ENCODE measurements at regions not wholly inside any gene's neighbourhood (a gene's known extent, or its start where the extent isn't known, plus 50 kb on each side); places are given as distances from the start of the nearest gene placed in this dataset.

GRCh38 chr6:48744948-48745347 is 634.0 kb upstream of the PTCHD4 start:
- H3K9ac ChIP-seq (ENCODE audit: low read length), result no peak overlapping the region
- H3K79me2 ChIP-seq (ENCODE audit: insufficient read depth, low read length), result no peaks in the 10 kb centered on the region
- no peaks in the 10 kb centered on the region for H3K4me1 ChIP-seq (ENCODE audit: insufficient read depth, low read length, severe bottlenecking)
- H4K20me1 ChIP-seq (ENCODE audit: insufficient read depth, low read length), result no peaks in the 10 kb centered on the region
- TF ChIP-seq EZH2 (IDR thresholded peaks at IDR 0.05; ENCODE audit: borderline replicate concordance, low read length) (no peak), CTCF (IDR thresholded peaks at IDR 0.05; ENCODE audit: low read length) (no peak)
- no peak overlapping the region for H3K4me2 ChIP-seq (ENCODE audit: low read length)
- H3K9me3 ChIP-seq (ENCODE audit: low read length), result no peaks in the 10 kb centered on the region
- no peak overlapping the region for H2AFZ ChIP-seq (ENCODE audit: low read length)
- H3K27me3 ChIP-seq (ENCODE audit: insufficient read depth, low read length), result no peaks in the 10 kb centered on the region
- no peak overlapping the region for H3K4me3 ChIP-seq (ENCODE audit: low read depth, low read length, poor library complexity, severe bottlenecking)
- no peaks in the 10 kb centered on the region for H3K36me3 ChIP-seq (ENCODE audit: insufficient read depth, low read length)
- no peak overlapping the region for H3K27ac ChIP-seq (ENCODE audit: low read depth, low read length, poor library complexity, severe bottlenecking)
- no peaks in the 10 kb centered on the region for H3K9me2 ChIP-seq (ENCODE audit: low read depth, low read length)
- no peaks in the 10 kb centered on the region for H3F3A ChIP-seq (ENCODE audit: insufficient read depth, low read length)

GRCh38 chr6:48743738-48744137 is 632.7 kb upstream of the PTCHD4 start:
- Histone ChIP-seq H3K4me3 (ENCODE audit: low read depth, low read length, poor library complexity, severe bottlenecking) (no peak overlapping the region), H3K36me3 (ENCODE audit: insufficient read depth, low read length) (no peaks in the 10 kb centered on the region), H3K4me1 (ENCODE audit: insufficient read depth, low read length, severe bottlenecking) (no peaks in the 10 kb centered on the region), H3K27ac (ENCODE audit: low read depth, low read length, poor library complexity, severe bottlenecking) (no peak overlapping the region), H3K4me2 (ENCODE audit: low read length) (no peak overlapping the region), H3K9me3 (ENCODE audit: low read length) (no peaks in the 10 kb centered on the region), H3K79me2 (ENCODE audit: insufficient read depth, low read length) (no peaks in the 10 kb centered on the region), H3K9me2 (ENCODE audit: low read depth, low read length) (no peaks in the 10 kb centered on the region), H4K20me1 (ENCODE audit: insufficient read depth, low read length) (no peaks in the 10 kb centered on the region), H2AFZ (ENCODE audit: low read length) (no peak overlapping the region), H3F3A (ENCODE audit: insufficient read depth, low read length) (no peaks in the 10 kb centered on the region), H3K27me3 (ENCODE audit: insufficient read depth, low read length) (no peaks in the 10 kb centered on the region), H3K9ac (ENCODE audit: low read length) (no peak overlapping the region)
- no peak for TF ChIP-seq EZH2 (IDR thresholded peaks at IDR 0.05; ENCODE audit: borderline replicate concordance, low read length)

- Histone ChIP-seq H3K9me3 (ENCODE audit: low read length) (no peaks in the 10 kb centered on the region), H4K20me1 (ENCODE audit: insufficient read depth, low read length) (no peaks in the 10 kb centered on the region), H3K79me2 (ENCODE audit: insufficient read depth, low read length) (no peaks in the 10 kb centered on the region), H3K4me1 (ENCODE audit: insufficient read depth, low read length, severe bottlenecking) (no peaks in the 10 kb centered on the region), H3K27ac (ENCODE audit: low read depth, low read length, poor library complexity, severe bottlenecking) (no peak overlapping the region), H3K4me3 (ENCODE audit: low read depth, low read length, poor library complexity, severe bottlenecking) (no peak overlapping the region), H3K9ac (ENCODE audit: low read length) (no peak overlapping the region), H3K9me2 (ENCODE audit: low read depth, low read length) (no peaks in the 10 kb centered on the region), H2AFZ (ENCODE audit: low read length) (no peak overlapping the region), H3K4me2 (ENCODE audit: low read length) (no peak overlapping the region), H3K36me3 (ENCODE audit: insufficient read depth, low read length) (no peaks in the 10 kb centered on the region), H3K27me3 (ENCODE audit: insufficient read depth, low read length) (no peaks in the 10 kb centered on the region), H3F3A (ENCODE audit: insufficient read depth, low read length) (no peaks in the 10 kb centered on the region)
- TF ChIP-seq CTCF (IDR thresholded peaks at IDR 0.05; ENCODE audit: low read length), result no peak
- no peak for TF ChIP-seq EZH2 (IDR thresholded peaks at IDR 0.05; ENCODE audit: borderline replicate concordance, low read length)
Observed at GRCh38 chr6:48736501-48737206, 625.7 kb upstream of the PTCHD4 start.

- Histone ChIP-seq H3K9me3 (ENCODE audit: low read length) (no peaks in the 10 kb centered on the region), H3K36me3 (ENCODE audit: insufficient read depth, low read length) (no peaks in the 10 kb centered on the region), H3K79me2 (ENCODE audit: insufficient read depth, low read length) (no peaks in the 10 kb centered on the region), H2AFZ (ENCODE audit: low read length) (no peak overlapping the region), H3K4me2 (ENCODE audit: low read length) (no peak overlapping the region), H3K4me1 (ENCODE audit: insufficient read depth, low read length, severe bottlenecking) (no peaks in the 10 kb centered on the region), H3K27ac (ENCODE audit: low read depth, low read length, poor library complexity, severe bottlenecking) (no peak overlapping the region), H3K9ac (ENCODE audit: low read length) (no peak overlapping the region), H3K9me2 (ENCODE audit: low read depth, low read length) (no peaks in the 10 kb centered on the region), H3K27me3 (ENCODE audit: insufficient read depth, low read length) (no peaks in the 10 kb centered on the region), H3F3A (ENCODE audit: insufficient read depth, low read length) (no peaks in the 10 kb centered on the region), H4K20me1 (ENCODE audit: insufficient read depth, low read length) (no peaks in the 10 kb centered on the region), H3K4me3 (ENCODE audit: low read depth, low read length, poor library complexity, severe bottlenecking) (no peak overlapping the region)
- TF ChIP-seq CTCF (IDR thresholded peaks at IDR 0.05; ENCODE audit: low read length), result no peak
- TF ChIP-seq EZH2 (IDR thresholded peaks at IDR 0.05; ENCODE audit: borderline replicate concordance, low read length), result no peak
Observed at GRCh38 chr6:48735846-48736245, 624.8 kb upstream of the PTCHD4 start.

Measured in OCI-LY1 (cell line).